ENCODE measurements at regions not wholly inside any gene's neighbourhood (a gene's known extent, or its start where the extent isn't known, plus 50 kb on each side); places are given as distances from the start of the nearest gene placed in this dataset.
"Not testable (repeated sequence)": the region's sequence is repeated elsewhere in the genome, so short reads cannot be mapped to it uniquely, and the experiment has no call there.

- no peak overlapping the region for H3K4me3 ChIP-seq (ENCODE audit: low read length)
- DNase-seq (ENCODE audit: low read depth), result no peak
- no peak for TF ChIP-seq CTCF (conservative IDR thresholded peaks at IDR 0.05; ENCODE audit: low read depth, low read length)
Measured at GRCh38 chr7:29639886-29640595, 76.4 kb downstream of the PRR15 start.

GRCh38 chr7:29641651-29642050, 78.0 kb downstream of the PRR15 start:
- no peak for DNase-seq (ENCODE audit: low read depth)
- no peak for TF ChIP-seq CTCF (conservative IDR thresholded peaks at IDR 0.05; ENCODE audit: low read depth, low read length)
- no peak overlapping the region for H3K4me3 ChIP-seq (ENCODE audit: low read length)

- TF ChIP-seq CTCF (conservative IDR thresholded peaks at IDR 0.05; ENCODE audit: low read depth, low read length), result no peak
- DNase-seq (ENCODE audit: low read depth), result no peak
- no peak overlapping the region for H3K4me3 ChIP-seq (ENCODE audit: low read length)
Measured at GRCh38 chr7:29642494-29643155, 79.0 kb downstream of the PRR15 start.

GRCh38 chr7:29646116-29646515, 82.5 kb downstream of the PRR15 start:
- not testable (repeated sequence) for H3K4me3 ChIP-seq (ENCODE audit: low read length); DNase-seq (ENCODE audit: low read depth)

- no peak overlapping the region for H3K4me3 ChIP-seq (ENCODE audit: low read length)
- TF ChIP-seq CTCF (conservative IDR thresholded peaks at IDR 0.05; ENCODE audit: low read depth, low read length), result no peak
- no peak for DNase-seq (ENCODE audit: low read depth)
Measured at GRCh38 chr7:29647020-29647654, 83.5 kb downstream of the PRR15 start.

DNA sequence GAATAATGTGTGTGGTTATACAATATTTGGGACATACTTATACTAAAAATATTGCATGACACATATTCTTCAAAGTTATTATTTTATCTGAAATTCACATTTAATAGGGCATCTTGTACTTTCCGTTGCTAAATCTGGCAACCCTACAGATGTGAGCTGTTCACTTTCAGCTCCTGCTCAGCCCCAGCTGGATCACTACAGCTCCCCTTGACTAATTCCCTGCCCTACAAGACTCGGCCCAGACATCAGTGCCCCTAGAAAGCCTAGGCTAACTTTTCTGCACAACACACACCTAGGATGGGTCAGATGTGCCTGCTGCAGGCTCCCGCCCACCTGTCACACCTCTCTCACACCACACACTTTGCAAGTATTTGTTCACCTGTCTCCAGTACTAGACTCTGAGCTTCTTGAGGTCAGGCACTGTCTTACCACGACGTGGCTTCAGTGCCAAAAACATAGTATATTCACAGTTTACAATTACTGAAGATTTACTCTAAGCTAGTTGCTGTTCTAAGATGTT, 84.1 kb downstream of the PRR15 start:
- not testable (repeated sequence) for H3K4me3 ChIP-seq (ENCODE audit: low read length); DNase-seq (ENCODE audit: low read depth)

GRCh38 chr7:29649028-29649716, 85.5 kb downstream of the PRR15 start:
- no peak for DNase-seq (ENCODE audit: low read depth)
- no peak overlapping the region for H3K4me3 ChIP-seq (ENCODE audit: low read length)
- TF ChIP-seq CTCF (conservative IDR thresholded peaks at IDR 0.05; ENCODE audit: low read depth, low read length), result no peak
